ENCODE measurements at regions not wholly inside any gene's neighbourhood (a gene's known extent, or its start where the extent isn't known, plus 50 kb on each side); places are given as distances from the start of the nearest gene placed in this dataset.

GRCh38 chr6:169044381-169045230, 209.0 kb downstream of the THBS2 start:
- DNase-seq = no peak

DNA sequence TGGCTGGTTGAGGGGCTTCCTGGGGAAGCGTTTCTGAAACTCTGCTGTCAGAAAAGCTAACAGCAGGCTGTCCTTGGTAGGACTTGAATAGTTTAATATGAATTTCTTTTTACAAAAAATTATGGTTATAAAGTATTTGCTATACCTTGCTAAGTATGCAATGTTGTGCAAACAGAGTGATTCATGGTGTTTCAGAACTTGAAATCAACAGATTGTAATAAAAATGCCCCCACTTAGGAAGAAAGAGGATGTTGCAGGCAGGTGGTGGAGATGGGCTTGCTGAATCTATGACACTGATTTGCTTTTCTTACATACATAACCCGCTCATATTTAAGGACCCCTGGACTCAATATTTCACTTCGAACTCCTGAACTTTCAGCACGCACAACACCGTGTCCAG, 211.6 kb downstream of the THBS2 start:
- no peak for DNase-seq

- DNase-seq = no peak
Measured at GRCh38 chr6:169041078-169041477, 212.6 kb downstream of the THBS2 start.

- DNase-seq = no peak
Measured at GRCh38 chr6:169038691-169039090, 215.0 kb downstream of the THBS2 start.

DNA sequence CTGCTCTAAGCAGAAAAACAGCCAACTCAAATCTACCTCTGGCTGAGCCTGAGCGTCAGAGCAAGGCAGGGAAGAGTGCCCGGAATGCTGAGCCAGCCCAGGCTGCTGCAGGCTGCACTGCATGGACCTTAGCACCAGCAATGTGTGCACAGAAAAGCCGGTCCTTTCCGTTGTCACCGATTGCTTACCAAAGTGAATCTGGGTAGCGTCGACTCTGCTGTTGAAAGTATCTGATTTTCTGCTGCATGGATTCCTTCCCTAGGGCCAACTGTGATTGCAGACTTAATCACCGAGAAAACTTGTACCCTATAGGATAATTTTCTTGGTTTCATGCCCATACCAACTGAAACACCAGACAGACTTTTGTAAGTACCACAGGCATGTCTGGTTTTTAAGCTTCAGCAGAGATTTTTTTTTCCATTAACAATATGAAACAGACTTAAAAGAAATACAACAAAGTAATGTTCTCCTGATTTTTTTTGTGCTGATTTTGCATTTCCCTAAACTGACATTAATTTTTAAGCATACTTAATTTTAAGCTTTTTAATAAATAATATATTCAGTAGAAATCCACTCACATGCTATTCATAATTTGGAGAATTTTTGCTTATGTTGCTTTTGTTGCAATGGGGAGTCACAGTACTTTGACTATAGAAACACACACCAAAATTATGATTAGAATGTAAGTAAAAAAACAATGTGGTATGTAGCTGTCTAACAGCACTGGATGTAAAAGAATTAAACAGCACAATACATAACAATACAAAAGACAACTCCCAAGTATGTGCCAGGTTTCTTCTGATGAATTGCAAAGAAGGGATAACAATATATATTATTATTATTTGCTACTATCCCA, 218.0 kb downstream of the THBS2 start:
- no peak for DNase-seq

DNA sequence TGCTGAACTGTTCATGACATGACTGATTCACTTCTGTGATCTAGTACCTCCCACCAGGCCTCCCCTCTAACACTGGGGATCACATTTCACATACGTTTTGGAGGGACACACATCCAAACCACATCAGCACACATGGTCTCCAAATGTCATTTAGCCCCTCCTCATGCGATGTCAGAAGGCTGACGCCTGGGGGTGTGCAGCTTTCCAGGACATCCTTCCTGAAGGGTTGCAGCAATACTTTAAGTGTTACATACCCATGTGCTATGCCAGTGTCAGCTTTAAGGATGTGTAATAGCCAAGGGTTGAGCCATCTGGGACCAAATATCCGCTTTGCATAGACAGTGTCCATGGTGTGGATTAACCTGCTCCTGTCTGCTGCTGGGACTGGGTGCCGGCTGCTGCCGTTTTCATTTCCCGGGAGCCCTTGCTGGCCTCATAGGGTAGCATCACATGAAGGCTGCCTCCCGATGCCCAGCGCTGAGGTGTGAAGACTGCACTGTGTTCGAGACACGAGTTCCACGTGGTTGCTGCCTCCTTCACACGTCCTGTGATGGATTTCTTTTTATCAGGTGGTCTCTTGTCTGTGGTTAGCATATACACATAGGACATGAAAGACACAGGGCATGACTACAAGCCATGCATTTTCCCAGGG, 219.0 kb downstream of the THBS2 start:
- no peak for DNase-seq

DNA sequence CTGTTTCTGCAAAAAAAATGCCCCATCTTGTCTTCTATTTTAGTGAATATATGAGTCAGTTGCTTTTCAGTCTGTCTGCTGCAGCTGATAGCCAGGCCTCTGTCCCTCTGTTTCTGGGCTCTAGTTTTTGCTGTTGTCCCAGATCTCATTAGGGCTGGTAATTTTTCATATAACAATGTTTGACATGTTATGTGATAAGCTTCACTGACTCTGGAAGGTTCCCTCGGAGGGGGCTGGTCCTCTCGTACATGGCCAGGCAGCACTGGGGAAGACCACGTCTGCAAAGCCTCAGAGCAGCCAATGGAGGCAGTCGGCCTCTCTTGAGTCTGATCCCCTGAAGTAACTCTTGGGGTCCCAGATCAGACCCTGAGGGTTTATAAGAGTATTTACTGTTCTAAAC, 223.8 kb downstream of the THBS2 start:
- no peak for DNase-seq

DNA sequence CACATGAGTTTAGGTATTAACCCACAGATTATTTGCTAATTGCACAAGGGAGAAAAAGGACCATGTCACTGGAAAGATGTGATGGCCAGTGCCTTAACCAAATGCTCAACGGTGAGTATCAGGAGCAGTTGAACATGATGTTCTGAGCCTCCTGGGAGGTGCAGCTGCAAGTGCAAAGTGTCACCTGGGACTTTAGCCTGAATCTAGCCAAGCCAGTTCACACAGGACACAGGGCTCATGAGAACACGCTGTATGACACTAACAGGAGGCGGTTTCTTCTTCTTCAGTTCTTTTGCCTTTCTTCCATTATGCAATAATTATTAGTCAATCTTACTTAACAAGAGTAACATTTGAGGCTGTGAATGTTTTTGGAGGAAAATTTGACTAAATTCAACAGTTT, 225.3 kb downstream of the THBS2 start:
- DNase-seq = no peak

DNA sequence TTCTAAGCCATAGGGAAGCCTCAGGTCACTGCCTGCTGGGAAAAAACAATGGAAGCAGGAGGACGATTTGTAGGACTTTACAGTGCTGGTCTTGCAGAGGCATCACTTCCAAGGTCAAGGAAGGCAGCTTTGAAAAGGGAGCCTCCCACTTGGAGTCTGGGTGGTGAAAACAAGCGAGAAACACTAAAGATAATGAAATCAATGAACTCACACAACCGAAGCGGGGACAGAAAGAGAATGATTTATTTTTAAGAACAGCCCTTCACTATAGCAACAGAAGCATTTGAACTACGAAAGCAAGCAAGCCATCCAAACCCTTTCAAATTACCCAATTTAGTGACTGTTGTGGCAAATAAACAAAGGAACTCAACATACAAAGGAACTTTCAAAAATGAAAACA, 227.5 kb downstream of the THBS2 start:
- no peak for DNase-seq

DNA sequence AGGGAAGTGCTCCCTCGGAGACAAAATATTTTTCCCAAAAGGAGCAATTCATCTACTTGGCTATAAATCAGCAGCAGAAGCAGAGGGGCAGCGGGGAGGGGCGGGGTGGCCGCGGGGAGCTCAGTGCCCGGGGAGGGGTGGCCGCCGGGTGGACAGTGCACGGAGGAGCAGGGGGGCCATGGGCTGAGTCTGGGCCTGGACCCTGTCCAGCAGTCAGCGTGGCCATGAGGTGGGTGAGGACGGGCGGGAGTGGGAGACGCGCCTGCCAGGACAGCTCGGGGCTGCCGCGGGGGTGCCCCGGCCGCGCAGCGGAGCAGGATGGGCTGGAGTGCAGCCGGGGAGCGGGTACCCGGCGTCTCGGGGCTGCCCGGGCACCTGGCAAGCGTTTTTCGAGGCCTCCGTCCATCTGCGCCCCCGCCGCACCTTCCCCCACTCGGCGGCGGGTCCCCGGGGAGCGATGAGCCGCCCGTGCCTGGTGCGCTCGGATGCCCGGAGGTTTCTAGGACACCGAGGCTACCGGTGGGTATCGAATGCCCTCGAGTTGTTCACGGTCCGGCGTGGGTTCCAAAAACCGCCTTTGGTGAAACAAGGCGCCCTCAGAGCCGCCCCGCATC, 229.5 kb downstream of the THBS2 start:
- DNase-seq = no peak

- no peak for DNase-seq
Measured at GRCh38 chr6:169023161-169023874, 230.3 kb downstream of the THBS2 start.

DNA sequence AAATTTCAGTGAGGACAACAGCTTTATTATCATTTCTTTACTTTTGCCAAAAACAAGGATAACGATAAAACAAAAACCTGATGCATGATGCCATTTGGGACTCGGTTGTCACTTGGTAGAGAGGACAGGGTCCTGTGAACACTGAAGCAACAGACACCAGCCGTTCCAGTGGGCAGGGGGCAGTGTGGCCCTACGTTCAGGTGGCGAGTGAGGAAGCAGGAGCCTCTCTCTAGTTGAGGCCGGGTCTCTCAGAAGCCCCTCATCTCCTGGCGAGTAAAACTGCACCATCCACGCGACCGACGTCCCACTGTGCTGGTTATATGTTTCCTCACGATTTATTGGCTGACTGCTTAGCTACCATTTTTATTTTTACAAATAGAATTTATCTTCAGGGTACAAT, 231.6 kb downstream of the THBS2 start:
- no peak for DNase-seq

GRCh38 chr6:169020821-169021220, 232.8 kb downstream of the THBS2 start:
- no peak for DNase-seq

GRCh38 chr6:169019727-169020491, 233.7 kb downstream of the THBS2 start:
- no peak for DNase-seq

DNA sequence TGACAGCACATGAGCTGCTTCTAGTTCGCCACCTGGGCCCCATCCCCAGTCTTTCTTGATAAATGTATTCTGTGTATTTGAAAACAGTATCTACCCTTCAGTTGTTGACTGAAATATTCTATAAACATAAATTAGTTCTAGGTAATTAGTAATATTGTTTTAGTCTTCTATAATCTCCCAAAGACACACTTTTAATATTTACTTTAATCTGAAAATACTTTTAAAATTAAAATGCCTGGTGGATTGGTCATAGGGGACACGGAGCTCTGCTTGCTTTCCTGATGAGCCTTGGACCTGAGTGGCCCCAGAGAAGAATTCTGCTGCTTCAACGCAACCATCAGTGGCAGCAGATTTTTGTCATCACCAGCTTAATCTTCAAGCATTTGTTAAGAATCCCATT, 234.5 kb downstream of the THBS2 start:
- no peak for DNase-seq

GRCh38 chr6:169016758-169017157, 236.9 kb downstream of the THBS2 start:
- no peak for DNase-seq

GRCh38 chr6:169014211-169015197, 239.1 kb downstream of the THBS2 start:
- no peak for DNase-seq

GRCh38 chr6:169009628-169010027, 244.0 kb downstream of the THBS2 start:
- DNase-seq = no peak

DNA sequence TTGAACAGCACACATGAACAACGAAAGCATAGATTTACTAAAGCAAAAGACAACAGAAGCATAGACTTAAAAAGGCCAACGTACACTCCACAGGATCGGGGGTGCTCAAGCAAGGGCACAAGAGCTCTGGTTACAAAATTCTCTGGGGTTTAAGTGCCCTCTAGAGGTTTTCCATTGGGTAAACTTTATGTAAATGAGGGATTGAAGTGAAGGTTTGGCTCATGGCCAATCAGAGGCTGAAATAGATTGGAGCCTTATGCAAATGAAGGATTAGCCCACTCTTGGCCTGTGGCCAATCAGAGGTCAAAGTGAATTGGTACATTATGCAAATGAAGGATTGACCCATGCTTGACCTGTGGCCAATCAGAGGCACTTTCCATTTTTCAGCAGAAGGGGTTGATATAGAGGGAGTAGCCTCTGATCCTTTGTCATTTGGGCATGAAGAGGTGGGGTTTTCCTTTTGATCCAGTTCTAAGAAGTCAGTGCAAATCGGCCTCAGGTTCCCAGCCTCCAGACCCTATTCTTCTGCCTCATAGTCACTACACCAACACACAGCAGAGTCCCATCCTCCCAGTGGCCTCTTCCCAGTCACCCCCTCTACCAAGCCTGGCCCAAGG, 244.9 kb downstream of the THBS2 start:
- no peak for DNase-seq

DNA sequence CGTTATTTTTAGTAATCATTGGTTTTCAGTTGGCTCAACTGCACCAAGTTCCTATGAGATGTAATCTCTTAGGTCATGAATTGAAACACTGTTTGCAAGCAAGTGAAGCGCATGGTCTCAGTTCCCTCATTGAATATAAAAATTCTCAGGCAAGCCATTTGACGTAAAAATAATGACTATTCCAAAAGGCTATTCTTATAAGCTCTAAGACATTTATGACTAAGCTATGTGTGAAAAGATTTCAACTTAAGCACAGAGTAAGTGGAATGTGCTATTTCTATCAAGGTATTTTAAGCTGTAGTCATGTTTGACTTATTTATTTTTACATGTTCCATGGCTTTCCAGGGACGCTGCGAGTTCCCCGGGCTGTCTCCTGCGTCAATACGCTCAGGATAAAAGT, 248.5 kb downstream of the THBS2 start:
- no peak for DNase-seq
